ENCODE measurements at regions not wholly inside any gene's neighbourhood (a gene's known extent, or its start where the extent isn't known, plus 50 kb on each side); places are given as distances from the start of the nearest gene placed in this dataset.
"Not testable (repeated sequence)": the region's sequence is repeated elsewhere in the genome, so short reads cannot be mapped to it uniquely, and the experiment has no call there.

DNA sequence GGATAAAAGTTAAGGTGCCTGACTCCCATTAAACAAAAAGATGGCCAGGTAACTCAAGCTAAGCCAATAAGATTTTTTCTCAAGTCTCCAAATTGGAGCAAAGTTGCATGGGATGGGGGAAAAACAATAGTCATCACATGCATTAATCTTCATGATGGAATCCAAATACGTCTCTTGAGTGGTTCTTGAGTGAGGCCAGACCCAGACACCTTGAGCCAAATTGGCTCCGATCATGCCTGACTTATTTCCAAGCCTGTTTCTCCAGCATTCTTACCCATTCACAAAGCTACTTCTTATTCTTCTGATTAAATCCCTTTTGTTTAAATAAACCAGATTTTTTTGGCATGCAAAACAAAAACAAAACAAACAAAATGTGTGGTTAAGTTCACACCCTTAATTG is 420.3 kb upstream of the NRSN1 start:
- DNase-seq, result no peak

DNA sequence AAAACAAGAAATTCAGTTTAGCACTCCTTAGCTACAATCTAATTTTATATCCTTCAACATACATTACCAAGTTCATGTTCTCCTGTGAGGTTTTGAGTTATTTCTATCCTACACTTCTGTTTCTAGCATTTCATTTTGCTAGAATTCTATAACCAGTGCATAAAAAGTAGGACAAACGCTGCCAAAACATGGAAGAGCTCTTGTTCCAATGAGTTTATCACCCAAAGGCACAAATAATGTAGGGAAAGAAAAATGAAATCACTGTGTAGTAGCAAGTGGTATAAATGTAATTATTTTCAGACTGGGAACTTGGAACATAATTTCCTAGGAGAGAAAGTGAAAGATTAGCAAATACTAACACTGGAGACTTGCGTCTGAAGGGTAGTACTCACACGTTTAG is 413.3 kb upstream of the NRSN1 start:
- DNase-seq, result no peak

DNA sequence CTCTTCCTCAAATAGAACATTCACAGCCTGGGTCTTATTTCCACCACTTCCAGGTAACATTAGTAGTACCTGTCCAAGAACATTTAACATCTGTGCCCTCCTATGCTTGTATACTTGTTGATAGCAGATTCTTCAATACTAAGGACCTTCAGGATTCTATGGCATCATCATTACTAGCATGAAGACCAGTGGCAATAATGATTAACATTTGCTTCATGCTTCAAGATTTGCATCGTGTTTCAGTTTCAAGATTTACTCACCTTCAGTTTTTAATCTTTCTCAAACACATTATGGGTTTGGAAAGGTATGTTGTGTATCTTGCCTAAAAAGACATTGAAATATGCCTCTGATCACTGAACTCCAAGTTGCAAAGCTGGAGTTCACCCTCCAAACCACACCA is 412.8 kb upstream of the NRSN1 start:
- DNase-seq, result no peak

DNA sequence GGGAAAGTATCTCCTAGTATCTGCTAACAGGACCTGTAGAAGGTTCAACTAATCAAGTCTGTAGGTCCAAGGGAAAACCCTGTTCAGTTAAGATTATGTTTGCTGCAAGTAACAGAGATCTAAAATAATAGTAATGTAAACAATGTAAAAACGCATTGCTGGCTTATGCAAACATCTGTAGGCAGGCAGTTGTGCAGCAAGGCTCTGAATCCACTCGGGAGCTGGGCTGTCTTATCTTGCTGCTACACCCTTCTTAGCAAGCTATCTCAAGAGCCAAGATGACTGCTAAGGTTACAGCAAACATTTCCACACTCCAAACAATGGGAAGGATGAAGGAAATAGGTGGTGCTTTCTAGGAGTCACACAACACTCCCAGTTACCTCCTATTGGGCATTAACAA is 397.3 kb upstream of the NRSN1 start:
- no peak for DNase-seq

DNA sequence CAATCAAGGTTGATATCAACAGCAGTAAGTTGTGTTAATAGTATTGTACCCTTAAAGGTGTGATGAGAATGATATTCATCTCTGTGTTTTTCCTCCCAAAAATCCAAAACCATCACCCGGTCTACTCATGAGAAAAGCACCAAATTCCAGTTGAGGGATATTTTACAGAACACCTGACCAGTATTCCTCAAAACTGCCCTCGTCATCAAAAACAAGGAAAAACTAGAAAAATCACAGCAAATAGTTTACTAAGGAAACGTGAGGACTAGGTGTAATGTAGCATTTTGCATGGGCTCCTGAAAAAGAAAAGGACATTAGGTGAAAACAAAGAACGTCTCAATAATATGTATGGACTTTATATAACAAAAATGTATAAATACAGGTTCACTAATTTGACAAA is 394.4 kb upstream of the NRSN1 start:
- DNase-seq, result no peak

DNA sequence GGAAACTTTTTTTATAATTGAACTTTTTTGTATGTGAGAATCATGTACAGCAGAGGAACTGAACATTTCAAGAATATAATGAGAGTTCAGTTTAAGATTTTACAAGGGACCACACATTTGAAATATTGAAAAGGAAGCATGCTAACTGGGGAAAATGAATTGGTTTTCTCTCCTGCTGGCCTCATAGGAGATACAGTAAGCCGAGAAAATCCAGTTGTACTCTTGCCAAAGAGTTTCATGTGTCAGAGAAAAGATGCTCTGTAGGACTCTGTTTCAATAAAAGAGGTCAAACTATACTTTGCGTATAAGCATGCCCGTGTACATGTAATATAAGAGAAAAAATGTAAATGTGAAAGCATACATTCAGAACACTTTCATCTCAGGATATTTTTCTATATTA is 393.5 kb upstream of the NRSN1 start:
- DNase-seq, result no peak

DNA sequence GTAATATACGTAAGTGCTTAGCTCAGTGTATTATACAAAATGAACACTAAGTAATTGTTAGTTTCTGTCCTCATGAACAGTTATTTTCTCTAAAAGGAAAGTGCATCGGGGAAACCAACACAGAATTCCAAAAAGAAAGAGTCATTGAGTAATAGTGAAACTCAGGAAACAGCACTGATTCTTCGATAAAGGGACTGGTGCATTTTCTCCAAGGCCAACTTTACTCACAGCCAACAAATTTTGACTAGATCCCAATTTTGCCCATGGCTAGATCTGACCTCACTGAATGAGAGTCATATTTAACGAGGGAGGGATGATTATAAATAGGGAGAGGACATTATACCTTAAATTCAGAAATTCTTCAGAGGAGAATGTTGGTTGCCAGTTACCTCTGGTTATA is 390.9 kb upstream of the NRSN1 start:
- DNase-seq, result no peak

DNA sequence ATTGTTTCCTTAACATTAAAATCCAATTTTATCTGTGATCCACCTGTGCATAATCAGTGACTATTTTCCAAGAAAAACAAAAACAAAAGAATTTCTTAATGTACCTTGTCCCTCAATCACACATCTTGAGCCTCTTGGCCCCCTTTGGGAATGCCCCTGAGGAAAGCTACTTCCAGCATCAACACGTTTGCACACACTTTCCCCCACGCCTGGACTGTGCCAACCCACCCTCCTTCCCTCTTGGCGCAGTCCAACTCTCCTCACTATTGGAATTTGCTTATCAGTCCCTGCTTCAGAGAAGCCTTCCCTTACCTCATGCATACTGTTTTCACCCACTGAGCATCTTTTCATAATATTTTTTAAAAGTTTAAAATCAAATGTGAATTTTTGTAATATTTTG is 389.4 kb upstream of the NRSN1 start:
- DNase-seq, result no peak

DNA sequence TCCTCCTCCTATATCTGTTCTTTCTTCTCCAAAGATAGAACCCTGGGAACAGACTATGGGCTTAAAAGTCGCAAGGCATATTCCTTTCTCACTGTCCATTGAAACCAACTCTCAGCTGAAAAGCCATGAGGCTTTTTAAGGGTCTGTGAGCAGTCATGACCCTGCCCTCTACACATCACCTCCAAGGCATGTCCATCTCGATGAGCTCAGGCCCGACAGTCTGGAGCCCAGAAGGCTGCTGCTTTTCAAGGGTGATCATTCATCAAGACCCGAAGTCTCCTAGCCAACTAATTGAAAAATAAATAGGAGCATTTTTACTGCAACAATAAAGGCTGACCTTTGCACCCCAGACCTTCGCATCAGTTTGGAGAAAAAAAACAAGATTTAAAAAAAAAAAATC is 378.8 kb upstream of the NRSN1 start:
- DNase-seq, result no peak

DNA sequence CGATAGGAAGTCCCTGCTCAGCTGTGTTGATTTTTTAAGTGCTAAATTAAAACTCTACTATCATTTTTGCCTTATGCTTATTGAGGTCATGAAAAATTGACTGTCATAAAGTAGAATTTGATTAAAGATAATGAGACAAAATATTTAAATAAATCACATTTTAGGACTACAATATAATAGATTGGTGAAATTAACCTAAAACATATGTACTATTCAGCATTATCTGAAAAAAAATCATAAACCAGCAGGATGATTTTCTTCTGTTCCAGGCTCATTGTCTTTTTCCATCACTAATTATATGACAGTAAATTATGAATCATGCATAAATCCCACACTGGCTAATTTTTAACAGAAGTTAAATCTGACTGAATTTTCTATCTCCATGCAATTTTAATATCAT is 373.6 kb upstream of the NRSN1 start:
- no peak for DNase-seq

DNA sequence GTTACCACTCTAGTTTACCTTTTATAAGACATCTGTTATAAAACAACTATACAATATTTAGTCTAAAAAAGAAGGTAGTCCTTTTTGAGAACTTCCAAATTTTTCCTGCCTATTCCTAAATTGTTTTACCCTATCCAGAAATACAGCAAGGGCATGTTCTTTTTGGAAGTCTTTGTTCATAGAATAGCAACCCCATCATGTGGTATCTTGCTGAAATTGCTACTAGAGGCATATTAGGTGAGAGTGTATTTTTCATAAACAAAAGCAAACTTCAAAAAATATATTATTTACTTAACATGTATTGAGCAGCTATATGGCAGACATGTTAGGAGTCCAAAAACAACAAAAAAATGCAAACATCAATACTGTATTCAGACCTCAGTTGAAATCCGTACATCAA is 371.8 kb upstream of the NRSN1 start:
- no peak for DNase-seq

DNA sequence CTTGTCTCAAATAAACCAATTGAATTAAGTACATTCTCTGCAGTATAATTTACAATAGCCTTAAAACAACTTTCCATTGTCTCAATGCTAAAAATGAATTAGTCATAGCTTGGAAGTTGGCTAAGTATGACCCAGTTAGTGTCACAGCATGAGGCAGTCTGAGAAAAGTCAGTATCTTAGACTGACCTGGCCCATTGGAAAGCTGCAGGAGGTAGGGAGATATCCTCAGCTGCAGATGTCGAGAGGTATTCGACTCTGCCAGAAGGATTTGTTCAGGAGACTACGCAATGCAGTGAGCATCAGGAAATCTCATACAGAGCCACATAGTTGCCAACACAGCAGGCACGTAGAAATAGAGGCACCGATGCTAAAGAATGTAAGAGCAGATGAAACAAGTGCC is 350.9 kb upstream of the NRSN1 start:
- no peak for DNase-seq

DNA sequence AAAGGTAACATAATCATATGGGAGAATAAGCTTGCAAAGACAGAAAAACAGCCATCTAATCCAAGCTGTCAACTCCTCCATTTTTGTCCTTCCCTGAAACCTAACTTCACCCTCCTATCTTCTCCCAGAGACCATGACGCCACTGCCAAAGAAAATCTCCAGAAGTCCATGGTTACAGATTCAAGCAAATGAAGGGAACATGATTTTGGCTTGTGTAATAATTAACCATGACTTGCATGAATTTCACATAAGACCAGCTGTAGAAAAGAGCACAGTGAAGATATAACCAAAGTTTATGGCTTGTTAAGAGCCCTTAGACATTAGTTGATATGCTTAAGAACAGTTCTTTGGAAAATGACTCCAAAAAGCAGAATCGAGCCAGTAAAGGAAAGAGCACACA is 342.1 kb upstream of the NRSN1 start:
- no peak for DNase-seq

DNA sequence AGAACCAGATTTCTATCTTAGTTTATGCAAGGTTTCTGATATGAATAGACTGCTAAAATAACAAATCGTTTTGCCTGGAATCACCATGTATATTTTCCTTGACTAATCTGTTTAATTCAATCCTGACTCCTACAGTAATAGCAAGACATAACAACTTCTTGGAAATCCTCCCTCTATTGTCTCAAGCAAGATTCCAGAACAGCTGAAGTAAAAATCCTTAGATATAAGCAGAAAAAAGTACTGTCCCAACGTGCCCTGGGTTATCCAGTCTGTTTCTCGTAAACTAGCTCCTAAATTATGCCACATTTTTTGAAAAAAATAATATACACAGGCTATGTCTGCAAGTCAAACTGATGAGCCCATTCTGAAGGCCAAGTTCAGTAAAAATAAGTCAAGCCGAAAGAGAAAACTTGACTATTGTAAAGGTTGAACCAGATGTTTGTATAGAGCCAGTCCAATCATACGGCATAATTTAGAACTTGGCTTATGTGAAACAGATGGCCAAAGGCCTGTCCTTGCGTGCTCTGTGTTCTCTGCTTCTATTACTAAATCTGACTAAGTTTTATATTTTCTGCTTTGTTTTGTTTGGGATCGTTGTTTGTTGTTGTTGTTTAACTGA is 341.6 kb upstream of the NRSN1 start:
- no peak for DNase-seq

DNA sequence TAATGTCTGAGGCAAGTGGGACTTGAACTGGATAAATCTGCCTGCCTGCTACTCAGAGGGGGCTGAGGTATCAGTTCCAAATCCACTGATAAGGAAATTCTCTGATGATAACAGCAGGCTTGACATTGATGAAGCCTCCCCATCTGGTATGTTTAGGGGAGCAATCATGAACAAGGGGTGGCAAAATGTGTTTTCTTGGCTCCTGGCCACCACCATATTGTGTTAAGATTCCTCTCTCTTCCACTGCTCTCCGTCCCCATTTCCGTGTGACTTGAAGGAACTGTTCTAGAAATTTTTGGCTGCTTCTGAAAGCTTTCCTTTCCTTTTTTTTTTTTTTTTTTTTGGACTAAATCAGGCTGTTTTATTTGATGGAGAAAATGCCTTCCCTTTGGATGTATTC is 335.3 kb upstream of the NRSN1 start:
- no peak for DNase-seq

DNA sequence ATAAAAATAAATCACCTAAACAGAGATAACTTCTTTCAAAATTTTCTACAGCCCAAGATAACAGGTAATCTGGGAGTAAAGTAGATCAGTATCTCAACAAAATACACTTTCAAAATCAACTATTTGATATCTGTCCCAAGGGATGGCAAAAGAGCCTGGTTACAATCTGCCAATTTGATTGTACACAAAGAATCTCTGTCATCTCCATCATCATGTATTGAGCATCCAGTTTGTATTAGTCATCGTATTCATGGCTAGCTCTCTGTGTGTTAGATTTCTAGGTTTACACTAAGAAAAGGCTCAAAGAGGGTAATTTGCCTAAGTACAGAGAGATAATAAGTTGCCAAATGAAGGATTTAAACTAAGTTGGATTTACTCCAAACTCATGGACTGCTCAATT is 329.0 kb upstream of the NRSN1 start:
- DNase-seq, result no peak

DNA sequence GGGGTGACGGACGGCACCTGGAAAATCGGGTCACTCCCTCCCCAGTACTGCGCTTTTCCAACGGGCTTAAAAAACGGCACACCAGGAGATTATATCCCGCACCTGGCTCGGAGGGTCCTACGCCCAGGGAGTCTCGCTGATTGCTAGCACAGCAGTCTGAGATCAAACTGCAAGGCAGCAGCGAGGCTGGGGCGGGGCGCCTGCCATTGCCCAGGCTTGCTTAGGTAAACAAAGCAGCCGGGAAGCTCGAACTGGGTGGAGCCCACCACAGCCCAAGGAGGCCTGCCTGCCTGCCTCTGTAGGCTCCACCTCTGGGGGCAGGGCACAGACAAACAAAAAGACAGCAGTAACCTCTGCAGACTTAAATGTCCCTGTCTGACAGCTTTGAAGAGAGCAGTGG is 321.7 kb upstream of the NRSN1 start:
- not testable (repeated sequence) for DNase-seq

DNA sequence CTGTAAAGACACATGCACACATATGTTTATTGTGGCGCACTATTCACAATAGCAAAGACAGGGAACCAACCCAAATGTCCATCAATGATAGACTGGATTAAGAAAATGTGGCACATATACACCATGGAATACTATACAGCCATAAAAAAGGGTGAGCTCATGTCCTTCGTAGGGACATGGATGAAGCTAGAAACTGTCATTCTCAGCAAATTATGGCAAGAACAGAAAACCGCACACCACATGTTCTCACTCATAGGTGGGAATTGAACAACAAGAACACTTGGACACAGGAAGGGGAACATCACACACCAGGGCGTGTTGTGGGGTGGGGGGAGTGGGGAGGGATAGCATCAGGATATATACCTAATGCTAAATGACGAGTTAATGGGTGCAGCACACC is 304.9 kb upstream of the NRSN1 start:
- DNase-seq, result not testable (repeated sequence)

DNA sequence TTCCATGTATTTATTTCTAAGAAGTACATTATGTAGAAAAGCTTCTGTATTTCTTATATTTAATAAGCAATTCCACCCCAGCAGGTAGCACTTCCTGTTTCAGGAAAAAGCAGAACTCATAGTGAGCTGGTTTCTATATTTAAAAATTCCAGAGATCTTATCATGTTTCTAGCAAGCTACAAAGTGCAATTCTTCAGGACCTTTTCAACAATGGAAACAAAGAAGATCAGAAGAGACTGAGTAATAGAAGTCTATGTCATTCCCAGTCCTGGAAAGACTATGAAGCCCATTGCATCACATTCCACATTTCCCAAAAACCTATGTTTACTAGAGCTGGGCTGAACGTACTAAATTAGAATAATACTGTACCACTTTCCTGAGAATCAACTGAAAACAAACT is 302.6 kb upstream of the NRSN1 start:
- DNase-seq, result no peak

DNA sequence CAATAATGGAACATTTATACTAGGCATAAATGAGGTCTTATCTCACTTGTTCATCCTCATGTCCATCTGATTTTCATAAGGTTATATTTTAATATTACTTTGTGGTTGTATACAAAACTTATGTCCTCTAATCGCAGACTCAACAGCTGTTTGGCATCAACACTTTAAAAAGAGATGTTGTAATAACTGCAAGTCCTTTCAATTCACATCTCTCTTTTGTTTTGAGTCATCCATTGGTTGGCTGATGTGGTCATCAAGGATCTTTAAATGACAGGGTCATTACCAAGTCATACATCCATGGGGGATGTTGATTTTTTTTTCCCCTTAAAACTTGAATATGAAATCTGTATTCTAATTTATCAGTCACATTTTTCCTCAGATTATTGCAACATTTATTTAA is 299.4 kb upstream of the NRSN1 start:
- no peak for DNase-seq

DNA sequence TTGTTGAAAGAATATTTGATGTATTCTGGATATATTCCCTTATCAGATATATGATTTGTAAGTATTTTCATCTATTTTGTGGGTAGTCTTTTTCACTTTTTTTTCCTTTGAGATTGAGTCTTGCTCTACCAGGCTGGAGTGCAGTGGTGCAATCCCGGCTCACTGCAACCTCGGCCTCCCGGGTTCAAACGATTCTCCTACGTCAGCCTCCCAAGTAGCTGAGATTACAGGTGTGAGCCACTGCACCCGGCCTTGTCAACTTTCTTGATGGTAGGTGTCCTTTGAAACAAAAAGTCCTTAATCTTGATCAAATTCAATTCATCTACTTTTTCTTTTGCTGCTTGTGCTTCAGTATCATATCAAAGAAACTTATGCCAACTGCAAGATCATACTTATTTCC is 297.2 kb upstream of the NRSN1 start:
- DNase-seq, result no peak

DNA sequence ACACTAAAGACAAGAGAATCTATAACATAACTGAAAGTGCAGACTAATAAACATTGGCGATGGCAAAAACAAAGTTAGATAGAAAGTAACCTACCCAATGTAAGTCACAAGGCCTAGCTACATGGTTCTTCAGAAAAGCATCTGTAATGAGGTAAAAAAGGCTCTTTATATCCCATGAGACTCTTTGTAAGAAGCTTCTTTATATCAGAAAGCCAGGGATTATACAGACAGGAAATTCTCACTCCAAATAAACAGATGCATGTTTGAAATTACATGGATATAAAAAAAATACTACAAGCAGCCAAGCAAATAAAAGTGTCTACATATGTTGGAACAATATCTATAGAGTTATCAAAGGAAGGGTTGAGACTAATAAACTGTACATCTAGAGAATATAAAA is 284.9 kb upstream of the NRSN1 start:
- no peak for DNase-seq

DNA sequence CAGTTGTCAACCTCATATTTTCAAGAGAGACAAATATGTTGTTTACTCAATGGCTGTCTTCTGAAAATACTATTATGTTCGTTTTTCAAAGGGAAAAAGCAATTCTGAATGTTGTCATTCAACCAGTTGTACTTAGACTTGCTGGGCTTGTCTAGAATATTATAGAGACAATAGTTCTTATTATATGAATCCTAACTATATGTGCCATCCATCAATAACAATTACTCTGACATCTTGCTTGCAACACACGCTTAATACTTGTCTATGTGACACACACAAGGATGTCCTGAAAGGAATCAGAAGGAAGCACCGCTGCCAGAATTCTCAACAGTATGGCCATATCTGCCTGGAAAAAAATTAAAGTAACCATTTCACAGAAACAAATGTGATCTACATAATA is 283.3 kb upstream of the NRSN1 start:
- DNase-seq, result no peak

DNA sequence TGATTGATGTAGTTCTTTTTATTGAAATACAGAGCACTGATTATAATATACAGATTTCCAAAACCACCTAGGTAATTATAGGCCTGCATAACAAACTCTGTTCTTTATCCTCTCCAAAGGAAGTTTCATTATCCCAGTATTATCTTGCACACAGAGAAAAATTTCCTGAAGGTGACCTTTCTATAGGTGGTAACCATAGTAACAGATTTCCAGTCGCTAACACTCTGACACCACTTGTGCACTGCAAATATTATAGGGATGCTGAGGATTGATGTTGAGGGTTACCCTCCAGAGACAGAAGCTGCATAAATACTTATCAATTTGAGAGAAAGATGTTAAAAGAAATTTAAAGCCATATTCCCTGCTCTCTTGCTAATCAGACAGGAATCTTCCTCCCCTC is 274.5 kb upstream of the NRSN1 start:
- no peak for DNase-seq

DNA sequence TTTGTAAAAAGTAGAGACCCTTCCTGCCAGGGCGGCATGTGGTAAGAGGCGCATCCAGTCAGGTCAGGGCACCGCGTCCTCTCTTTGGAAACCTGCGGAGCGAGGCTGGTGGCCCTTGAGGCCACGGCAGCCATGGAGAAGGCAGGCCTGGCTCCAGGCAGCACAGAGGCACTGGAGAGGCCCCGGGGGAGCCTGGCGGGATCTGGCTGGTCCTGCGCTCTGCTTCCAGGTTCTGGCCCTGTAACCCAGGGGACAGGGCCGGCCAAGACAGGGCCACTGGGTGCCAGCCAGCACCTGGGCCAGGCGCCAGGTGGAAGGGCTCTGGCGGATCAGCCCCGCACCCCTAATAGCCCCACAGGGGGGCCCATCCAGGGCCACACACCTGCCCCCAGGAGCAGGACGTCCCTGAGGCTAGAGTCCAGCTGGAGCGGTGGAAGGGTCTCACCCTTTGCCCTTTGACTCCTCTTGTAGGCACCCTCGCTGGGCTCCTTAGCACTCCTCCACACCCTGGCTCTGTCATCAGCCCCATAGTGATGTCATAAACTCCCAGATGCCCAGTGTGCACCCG is 272.4 kb upstream of the NRSN1 start:
- DNase-seq, result not testable (repeated sequence)

DNA sequence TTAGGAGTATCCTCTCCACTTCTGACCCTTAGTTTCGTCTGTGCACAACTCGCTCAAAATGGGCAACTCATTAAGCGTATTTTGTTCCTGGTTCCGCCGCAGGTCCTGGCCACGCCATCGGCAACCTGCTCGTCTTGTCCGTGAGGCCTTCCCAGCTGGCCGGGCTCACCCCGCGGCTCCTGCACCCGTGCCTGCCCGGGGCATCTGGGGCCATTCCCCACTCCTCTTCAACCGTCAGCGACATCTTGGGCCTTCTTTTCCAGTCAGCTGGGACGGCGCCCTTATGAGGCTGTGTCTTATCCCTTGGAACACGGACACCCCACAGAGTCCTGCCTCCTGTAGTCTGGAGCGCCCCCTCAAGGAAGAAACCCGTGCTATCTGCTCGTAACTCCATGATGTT is 271.9 kb upstream of the NRSN1 start:
- DNase-seq, result not testable (repeated sequence)
